ENCODE measurements at regions not wholly inside any gene's neighbourhood (a gene's known extent, or its start where the extent isn't known, plus 50 kb on each side); places are given as distances from the start of the nearest gene placed in this dataset.

- no TSS peak for BruUV-seq (replicated peaks)
- H3K36me3 Mint-ChIP-seq (ENCODE audit: insufficient read depth, unreplicated experiment) = no peaks in the 10 kb centered on the region
- no peaks in the 10 kb centered on the region for H3K9me3 Mint-ChIP-seq (ENCODE audit: unreplicated experiment)
- ChIA-PET POLR2A (interaction anchor here (0.6 kb wide), 1 partner anchor 9 kb away, joined by 3 read pairs; no protein-coding TSS in a partner anchor), CTCF (no interaction called here)
- H3K27ac Mint-ChIP-seq (ENCODE audit: low read depth, unreplicated experiment) = no peak overlapping the region
- intact Hi-C loops (cut with micrococcal nuclease) = no loop called here
- no peaks in the 10 kb centered on the region for H3K27me3 Mint-ChIP-seq (ENCODE audit: insufficient read depth, unreplicated experiment)
- peaks cover 3% of the 10 kb centered on the region for H3K4me1 Mint-ChIP-seq (ENCODE audit: insufficient read depth, unreplicated experiment)
- DNase-seq (ENCODE audit: unreplicated experiment) = no peak
- H3K4me3 Mint-ChIP-seq (ENCODE audit: unreplicated experiment) = no peak overlapping the region
- TF ChIP-seq, protein P1, sequence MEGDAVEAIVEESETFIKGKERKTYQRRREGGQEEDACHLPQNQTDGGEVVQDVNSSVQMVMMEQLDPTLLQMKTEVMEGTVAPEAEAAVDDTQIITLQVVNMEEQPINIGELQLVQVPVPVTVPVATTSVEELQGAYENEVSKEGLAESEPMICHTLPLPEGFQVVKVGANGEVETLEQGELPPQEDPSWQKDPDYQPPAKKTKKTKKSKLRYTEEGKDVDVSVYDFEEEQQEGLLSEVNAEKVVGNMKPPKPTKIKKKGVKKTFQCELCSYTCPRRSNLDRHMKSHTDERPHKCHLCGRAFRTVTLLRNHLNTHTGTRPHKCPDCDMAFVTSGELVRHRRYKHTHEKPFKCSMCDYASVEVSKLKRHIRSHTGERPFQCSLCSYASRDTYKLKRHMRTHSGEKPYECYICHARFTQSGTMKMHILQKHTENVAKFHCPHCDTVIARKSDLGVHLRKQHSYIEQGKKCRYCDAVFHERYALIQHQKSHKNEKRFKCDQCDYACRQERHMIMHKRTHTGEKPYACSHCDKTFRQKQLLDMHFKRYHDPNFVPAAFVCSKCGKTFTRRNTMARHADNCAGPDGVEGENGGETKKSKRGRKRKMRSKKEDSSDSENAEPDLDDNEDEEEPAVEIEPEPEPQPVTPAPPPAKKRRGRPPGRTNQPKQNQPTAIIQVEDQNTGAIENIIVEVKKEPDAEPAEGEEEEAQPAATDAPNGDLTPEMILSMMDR (IDR thresholded peaks at IDR 0.05; ENCODE audit: unreplicated experiment) = no peak
Observed at GRCh38 chr4:24244663-24245490, 339.5 kb downstream of the DHX15 start.

GRCh38 chr4:24243641-24244040, 340.7 kb downstream of the DHX15 start:
- BruUV-seq (replicated peaks) = no TSS peak
- no peak overlapping the region for H3K4me3 Mint-ChIP-seq (ENCODE audit: unreplicated experiment)
- DNase-seq (ENCODE audit: unreplicated experiment) = no peak
- no peaks in the 10 kb centered on the region for H3K4me1 Mint-ChIP-seq (ENCODE audit: insufficient read depth, unreplicated experiment)
- H3K9me3 Mint-ChIP-seq (ENCODE audit: unreplicated experiment) = no peaks in the 10 kb centered on the region
- ChIA-PET CTCF (no interaction called here), POLR2A (no interaction called here)
- TF ChIP-seq, protein P1 (IDR thresholded peaks at IDR 0.05; ENCODE audit: unreplicated experiment) = no peak
- no peaks in the 10 kb centered on the region for H3K27me3 Mint-ChIP-seq (ENCODE audit: insufficient read depth, unreplicated experiment)
- no peaks in the 10 kb centered on the region for H3K36me3 Mint-ChIP-seq (ENCODE audit: insufficient read depth, unreplicated experiment)
- intact Hi-C loops (cut with micrococcal nuclease) = no loop called here
- H3K27ac Mint-ChIP-seq (ENCODE audit: low read depth, unreplicated experiment) = no peak overlapping the region

DNA sequence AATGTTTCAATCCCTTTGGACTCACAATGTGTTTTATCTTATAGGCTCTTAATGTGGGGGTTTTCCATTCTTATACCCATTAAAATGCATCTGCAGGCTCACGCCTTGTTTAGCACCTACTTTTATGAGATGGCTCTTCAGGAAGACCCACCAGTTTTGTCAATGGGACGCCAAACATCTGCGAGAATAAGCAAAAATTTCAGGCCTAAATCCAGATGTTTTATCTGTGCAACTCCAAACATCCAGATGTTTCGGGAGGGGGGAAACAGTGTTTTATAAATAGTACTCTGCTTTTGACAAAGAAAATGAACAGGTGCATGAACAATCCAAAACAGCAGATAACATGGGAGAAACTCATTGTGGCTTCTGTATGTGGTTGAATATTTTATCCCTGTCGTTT, 342.8 kb downstream of the DHX15 start:
- H3K4me1 Mint-ChIP-seq (ENCODE audit: insufficient read depth, unreplicated experiment) = peaks cover 12% of the 10 kb centered on the region
- no TSS peak for BruUV-seq (replicated peaks)
- CTCF ChIA-PET = interaction anchor here (0.6 to 1.7 kb wide), 2 partner anchors 20 to 26 kb away, joined by 3 to 4 read pairs; no protein-coding TSS in a partner anchor
- H3K9me3 Mint-ChIP-seq (ENCODE audit: unreplicated experiment) = no peaks in the 10 kb centered on the region
- POLR2A ChIA-PET = interaction anchor here (1.3 kb wide), 1 partner anchor 30 kb away, joined by 4 read pairs; no protein-coding TSS in a partner anchor
- DNase-seq (ENCODE audit: unreplicated experiment) = no peak
- intact Hi-C loops (cut with micrococcal nuclease) = no loop called here
- H3K27ac Mint-ChIP-seq (ENCODE audit: low read depth, unreplicated experiment) = no peak overlapping the region
- H3K27me3 Mint-ChIP-seq (ENCODE audit: insufficient read depth, unreplicated experiment) = no peaks in the 10 kb centered on the region
- H3K36me3 Mint-ChIP-seq (ENCODE audit: insufficient read depth, unreplicated experiment) = no peaks in the 10 kb centered on the region
- H3K4me3 Mint-ChIP-seq (ENCODE audit: unreplicated experiment) = no peak overlapping the region
- TF ChIP-seq, protein P1 (IDR thresholded peaks at IDR 0.05; ENCODE audit: unreplicated experiment) = no peak

GRCh38 chr4:24240655-24241054, 343.7 kb downstream of the DHX15 start:
- POLR2A ChIA-PET = interaction anchor here (1.3 kb wide), 1 partner anchor 29 kb away, joined by 4 read pairs; no protein-coding TSS in a partner anchor
- DNase-seq (ENCODE audit: unreplicated experiment) = no peak
- H3K27me3 Mint-ChIP-seq (ENCODE audit: insufficient read depth, unreplicated experiment) = no peaks in the 10 kb centered on the region
- H3K27ac Mint-ChIP-seq (ENCODE audit: low read depth, unreplicated experiment) = no peak overlapping the region
- CTCF ChIA-PET = interaction anchor here (1.1 to 1.7 kb wide), 2 partner anchors 24 to 25 kb away, joined by 3 to 4 read pairs; no protein-coding TSS in a partner anchor
- H3K36me3 Mint-ChIP-seq (ENCODE audit: insufficient read depth, unreplicated experiment) = no peaks in the 10 kb centered on the region
- BruUV-seq (replicated peaks) = no TSS peak
- intact Hi-C loops (cut with micrococcal nuclease) = no loop called here
- TF ChIP-seq, protein P1 (IDR thresholded peaks at IDR 0.05; ENCODE audit: unreplicated experiment) = no peak
- no peaks in the 10 kb centered on the region for H3K9me3 Mint-ChIP-seq (ENCODE audit: unreplicated experiment)
- peaks cover 16% of the 10 kb centered on the region for H3K4me1 Mint-ChIP-seq (ENCODE audit: insufficient read depth, unreplicated experiment)
- no peak overlapping the region for H3K4me3 Mint-ChIP-seq (ENCODE audit: unreplicated experiment)
